H9 (cell line): ENCODE measurements at regions not wholly inside any gene's neighbourhood (a gene's known extent, or its start where the extent isn't known, plus 50 kb on each side); places are given as distances from the start of the nearest gene placed in this dataset.

Source experiments
- DNase-seq: peaks from one replicate; pipeline ENCODE4 v3.0.0-alpha.2; 2017
- H2AFZ ChIP-seq: one replicate; pipeline ENCODE4 v1.6.1; 2013; ENCODE audit warnings: mild to moderate bottlenecking, low read length, control low read depth, moderate library complexity
- H2AK5ac ChIP-seq: 2 replicates; pipeline ENCODE4 v1.6.1; 2013; ENCODE audit warnings: low read length, control low read depth, mixed read lengths; ENCODE audit not compliant: insufficient read length
- H2BK120ac ChIP-seq: one replicate; pipeline ENCODE4 v1.6.1; 2013; ENCODE audit warnings: low read depth, mild to moderate bottlenecking, low read length, control low read depth, inconsistent platforms; ENCODE audit not compliant: poor library complexity, severe bottlenecking
- H2BK12ac ChIP-seq: 2 replicates; pipeline ENCODE4 v1.6.1; 2013; ENCODE audit warnings: low read length, control low read depth, mixed read lengths, low read depth; ENCODE audit not compliant: insufficient read length
- H2BK15ac ChIP-seq: 2 replicates; pipeline ENCODE4 v1.6.1; 2013; ENCODE audit warnings: low read depth, low read length, control low read depth
- H2BK20ac ChIP-seq: one replicate; pipeline ENCODE4 v1.6.1; 2013; ENCODE audit warnings: low read depth, mild to moderate bottlenecking, low read length, control low read depth, inconsistent platforms; ENCODE audit not compliant: poor library complexity, severe bottlenecking
- H2BK5ac ChIP-seq: 2 replicates; pipeline ENCODE4 v1.6.1; 2013; ENCODE audit warnings: low read length, control low read depth, mixed read lengths; ENCODE audit not compliant: insufficient read length
- H3K14ac ChIP-seq: 2 replicates; pipeline ENCODE4 v1.6.1; 2013; ENCODE audit warnings: low read length, control low read depth; ENCODE audit not compliant: insufficient read depth
- H3K18ac ChIP-seq: 2 replicates; pipeline ENCODE4 v1.6.1; 2013; ENCODE audit warnings: low read depth, mild to moderate bottlenecking, mixed read lengths, low read length, control low read depth; ENCODE audit not compliant: insufficient read length
- H3K23ac ChIP-seq: 2 replicates; pipeline ENCODE4 v1.6.1; 2013; ENCODE audit warnings: low read length, control low read depth, mixed read lengths, low read depth; ENCODE audit not compliant: insufficient read length
- H3K23me2 ChIP-seq: 2 replicates; pipeline ENCODE4 v1.6.1; 2013; ENCODE audit warnings: low read depth, mild to moderate bottlenecking, mixed read lengths, low read length, control low read depth; ENCODE audit not compliant: insufficient read length, poor library complexity, severe bottlenecking
- H3K27ac ChIP-seq: 2 replicates; pipeline ENCODE4 v1.5.1; 2013; ENCODE audit warnings: low read length, control low read depth, mixed read lengths, low read depth; ENCODE audit not compliant: insufficient read length
- H3K27me3 ChIP-seq: 2 replicates; pipeline ENCODE4 v1.6.1; 2013; ENCODE audit warnings: low read length, control low read depth, inconsistent platforms; ENCODE audit not compliant: insufficient read depth
- H3K4ac ChIP-seq: 2 replicates; pipeline ENCODE4 v1.6.1; 2013; ENCODE audit warnings: low read depth, mild to moderate bottlenecking, control low read depth, inconsistent platforms, low read length, moderate library complexity
- H3K4me1 ChIP-seq: 2 replicates; pipeline ENCODE4 v1.6.1; 2013; ENCODE audit warnings: low read length, control low read depth, inconsistent platforms; ENCODE audit not compliant: insufficient read depth
- H3K4me2 ChIP-seq: 2 replicates; pipeline ENCODE4 v1.6.1; 2013; ENCODE audit warnings: low read length, control low read depth, mixed read lengths; ENCODE audit not compliant: insufficient read length, insufficient read depth
- H3K56ac ChIP-seq: 2 replicates; pipeline ENCODE4 v1.6.1; 2013; ENCODE audit warnings: low read depth, mild to moderate bottlenecking, mixed read lengths, low read length, control low read depth; ENCODE audit not compliant: insufficient read length
- H3K79me1 ChIP-seq: 2 replicates; pipeline ENCODE4 v1.6.1; 2013; ENCODE audit warnings: low read depth, mild to moderate bottlenecking, moderate library complexity, low read length, control low read depth, inconsistent platforms; ENCODE audit not compliant: insufficient read depth, poor library complexity, severe bottlenecking
- H3K79me2 ChIP-seq: 2 replicates; pipeline ENCODE4 v1.6.1; 2013; ENCODE audit warnings: low read length, control low read depth, inconsistent platforms; ENCODE audit not compliant: insufficient read depth
- H3K9ac ChIP-seq: 2 replicates; pipeline ENCODE4 v1.6.1; 2013; ENCODE audit warnings: low read length, control low read depth, mixed read lengths; ENCODE audit not compliant: insufficient read length; ENCODE audit errors: extremely low read depth
- H3K9me3 ChIP-seq: one replicate; pipeline ENCODE4 v1.6.1; 2013; ENCODE audit warnings: low read depth, low read length, inconsistent platforms; ENCODE audit not compliant: control insufficient read depth
- H3T11ph ChIP-seq: one replicate; pipeline ENCODE4 v1.6.1; 2013; ENCODE audit warnings: mild to moderate bottlenecking, low read length, control low read depth, inconsistent platforms
- H4K20me1 ChIP-seq: one replicate; pipeline ENCODE4 v1.6.1; 2013; ENCODE audit not compliant: control insufficient read depth, insufficient read length, insufficient read depth
- H4K5ac ChIP-seq: 2 replicates; pipeline ENCODE4 v1.6.1; 2013; ENCODE audit warnings: low read depth, mild to moderate bottlenecking, mixed read lengths, low read length, control low read depth; ENCODE audit not compliant: insufficient read length
- H4K8ac ChIP-seq: replicated peaks from 2 replicates; pipeline ENCODE4 v1.6.1; 2013; ENCODE audit warnings: low read length, control low read depth, mixed read lengths, low read depth; ENCODE audit not compliant: insufficient read length
- H4K91ac ChIP-seq: 2 replicates; pipeline ENCODE4 v1.6.1; 2013; ENCODE audit warnings: low read depth, mild to moderate bottlenecking, moderate library complexity, mixed read lengths, low read length, control low read depth; ENCODE audit not compliant: insufficient read length
- H3K27ac Mint-ChIP-seq, 3 experiments: 2 replicates in 2 of 3; 3 replicates in 1 of 3; pipeline ENCODE4 v1.8.0; 2020 to 2021; ENCODE audit warnings: mixed read lengths in 3 of 3, mild to moderate bottlenecking in 1 of 3, moderate library complexity in 1 of 3
- H3K27me3 Mint-ChIP-seq: 2 replicates; pipeline ENCODE4 v1.8.0; 2021; ENCODE audit warnings: low read depth, mild to moderate bottlenecking, moderate library complexity, mixed read lengths
- H3K36me3 Mint-ChIP-seq, 3 experiments: 2 replicates in 2 of 3; 3 replicates in 1 of 3; pipeline ENCODE4 v1.8.0; 2020 to 2021; ENCODE audit warnings: low read depth in 3 of 3, mixed read lengths in 3 of 3; ENCODE audit not compliant: insufficient read depth in 1 of 3
- H3K4me1 Mint-ChIP-seq, 2 experiments: 2 replicates each; pipeline ENCODE4 v1.8.0; 2020; ENCODE audit warnings: mixed read lengths in 2 of 2
- H3K4me3 Mint-ChIP-seq, 2 experiments: 2 replicates in 1 of 2; 3 replicates in 1 of 2; pipeline ENCODE4 v1.8.0; 2020 to 2021; ENCODE audit warnings: mild to moderate bottlenecking in 2 of 2, mixed read lengths in 2 of 2, moderate library complexity in 1 of 2
- H3K9me3 Mint-ChIP-seq, 2 experiments: 2 replicates in 1 of 2; 3 replicates in 1 of 2; pipeline ENCODE4 v1.8.0; 2020; ENCODE audit warnings: mild to moderate bottlenecking in 2 of 2, mixed read lengths in 2 of 2, moderate library complexity in 1 of 2
- TF ChIP-seq, protein P1 (sequence below): fragments of 200-600 bp; sonication (generic); conservative IDR thresholded peaks from 3 replicates; pipeline ENCODE4 v1.8.0; 2021; ENCODE audit warnings: antibody characterized with exemption, mild to moderate bottlenecking

DNA sequence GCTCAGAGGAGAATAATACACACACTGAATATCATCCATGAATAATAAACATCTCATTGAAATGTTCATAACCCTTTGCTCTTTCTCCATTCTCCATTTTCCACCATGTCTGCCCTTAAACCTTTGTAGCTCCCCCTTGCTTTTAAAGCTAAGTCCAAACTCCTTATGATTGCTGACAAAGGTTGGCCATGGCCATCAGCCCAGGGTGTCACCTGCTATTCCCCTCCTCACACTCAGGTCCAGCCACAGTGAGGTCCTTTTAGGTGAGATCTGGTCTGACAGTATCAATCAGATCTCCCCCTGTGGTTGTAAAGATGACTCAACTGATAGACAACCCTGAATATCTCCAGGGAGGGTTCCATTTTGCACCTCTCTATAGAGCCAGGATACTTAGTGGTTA, 181.5 kb upstream of the PDE1C start:
- Histone ChIP-seq H2BK20ac (no peak overlapping the region), H3K27ac (no peak overlapping the region), H2BK120ac (no peak overlapping the region), H3K4me1 (no peaks in the 10 kb centered on the region), H4K20me1 (no peaks in the 10 kb centered on the region), H4K5ac (no peak overlapping the region), H3K23ac (no peak overlapping the region), H3K9ac (no peak overlapping the region), H4K91ac (no peak overlapping the region), H3K9me3 (no peaks in the 10 kb centered on the region), H2BK12ac (no peak overlapping the region), H3K14ac (no peak overlapping the region), H3K4me2 (no peak overlapping the region), H2AK5ac (no peak overlapping the region), H2BK15ac (no peak overlapping the region), H2BK5ac (no peak overlapping the region), H3K18ac (no peak overlapping the region), H3K27me3 (no peaks in the 10 kb centered on the region), H3K23me2 (no peaks in the 10 kb centered on the region), H2AFZ (no peak overlapping the region), H3K79me1 (no peaks in the 10 kb centered on the region), H3K4ac (no peak overlapping the region), H3T11ph (no peak overlapping the region), H3K79me2 (no peaks in the 10 kb centered on the region), H4K8ac (no peak overlapping the region), H3K56ac (no peak overlapping the region)
- Mint-ChIP-seq H3K27ac (no peak overlapping the region), H3K27me3 (peaks cover 12% of the 10 kb centered on the region), H3K9me3 (no peaks in the 10 kb centered on the region), H3K4me3 (no peak overlapping the region), H3K4me1 (no peaks in the 10 kb centered on the region), H3K36me3 (no peaks in the 10 kb centered on the region)
- TF ChIP-seq, protein P1, sequence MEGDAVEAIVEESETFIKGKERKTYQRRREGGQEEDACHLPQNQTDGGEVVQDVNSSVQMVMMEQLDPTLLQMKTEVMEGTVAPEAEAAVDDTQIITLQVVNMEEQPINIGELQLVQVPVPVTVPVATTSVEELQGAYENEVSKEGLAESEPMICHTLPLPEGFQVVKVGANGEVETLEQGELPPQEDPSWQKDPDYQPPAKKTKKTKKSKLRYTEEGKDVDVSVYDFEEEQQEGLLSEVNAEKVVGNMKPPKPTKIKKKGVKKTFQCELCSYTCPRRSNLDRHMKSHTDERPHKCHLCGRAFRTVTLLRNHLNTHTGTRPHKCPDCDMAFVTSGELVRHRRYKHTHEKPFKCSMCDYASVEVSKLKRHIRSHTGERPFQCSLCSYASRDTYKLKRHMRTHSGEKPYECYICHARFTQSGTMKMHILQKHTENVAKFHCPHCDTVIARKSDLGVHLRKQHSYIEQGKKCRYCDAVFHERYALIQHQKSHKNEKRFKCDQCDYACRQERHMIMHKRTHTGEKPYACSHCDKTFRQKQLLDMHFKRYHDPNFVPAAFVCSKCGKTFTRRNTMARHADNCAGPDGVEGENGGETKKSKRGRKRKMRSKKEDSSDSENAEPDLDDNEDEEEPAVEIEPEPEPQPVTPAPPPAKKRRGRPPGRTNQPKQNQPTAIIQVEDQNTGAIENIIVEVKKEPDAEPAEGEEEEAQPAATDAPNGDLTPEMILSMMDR = no peak
- no peak for DNase-seq
